ENCODE measurements at regions not wholly inside any gene's neighbourhood (a gene's known extent, or its start where the extent isn't known, plus 50 kb on each side); places are given as distances from the start of the nearest gene placed in this dataset.

DNA sequence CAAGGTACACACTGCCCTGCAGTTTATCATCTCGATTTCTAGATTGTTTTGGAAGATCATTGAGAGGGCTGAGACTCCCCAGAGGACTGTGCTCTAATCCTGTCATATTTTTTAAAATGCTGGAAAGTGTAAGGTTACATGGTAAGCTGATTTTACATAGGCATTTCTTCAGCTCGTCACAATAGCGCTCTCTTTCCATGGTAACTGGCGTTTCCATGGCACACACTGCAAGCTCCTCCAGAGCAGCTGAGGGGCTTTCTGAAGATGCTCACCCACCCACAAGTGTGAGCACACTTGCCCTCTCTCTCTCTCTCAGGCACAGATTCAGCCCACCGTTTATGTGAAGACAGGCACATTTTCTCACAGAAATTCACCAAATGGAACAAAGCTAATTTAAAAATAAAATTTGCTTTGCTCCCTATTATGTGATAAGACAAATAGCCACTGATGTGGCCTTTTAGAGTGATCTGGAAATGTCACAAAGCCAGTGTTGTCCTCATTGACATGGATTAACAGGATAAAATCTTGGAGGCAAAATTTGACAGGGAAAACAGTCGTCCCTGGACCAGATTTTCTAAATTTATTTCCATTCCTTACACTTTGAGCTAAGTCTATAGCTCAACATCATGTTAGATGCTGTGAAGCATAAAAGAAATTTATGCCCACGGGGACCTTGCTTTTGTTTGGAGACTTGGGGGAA, 421.5 kb downstream of the RWDD3 start:
- no peaks in the 10 kb centered on the region for H3K27me3 ChIP-seq (ENCODE audit: control insufficient read depth, extremely low read depth, insufficient read depth, low read length)
- H3K79me2 ChIP-seq (ENCODE audit: control insufficient read depth, insufficient read depth, low read length) = no peaks in the 10 kb centered on the region
- DNase-seq (ENCODE audit: low read depth, low spot score) = no peak
- H3K36me3 ChIP-seq (ENCODE audit: control insufficient read depth in 2 of 2, extremely low read depth in 1 of 2, insufficient read depth in 2 of 2, low read length in 2 of 2) = no peaks in the 10 kb centered on the region
- no peak overlapping the region for H3K9ac ChIP-seq (ENCODE audit: control insufficient read depth, extremely low read depth, insufficient read depth, low read length)
- no peaks in the 10 kb centered on the region for H4K20me1 ChIP-seq (ENCODE audit: control insufficient read depth, extremely low read depth, insufficient read depth, low read length)
- no peaks in the 10 kb centered on the region for H3K9me1 ChIP-seq (ENCODE audit: control insufficient read depth, extremely low read depth, insufficient read depth, low read length)
- no peak for FAIRE-seq
- no peak overlapping the region for H2AFZ ChIP-seq (ENCODE audit: control insufficient read depth, low read length)
- H3K4me3 ChIP-seq (ENCODE audit: control insufficient read depth in 2 of 3, extremely low read depth in 1 of 3, insufficient read depth in 2 of 3, low read depth in 1 of 3, low read length in 3 of 3) = no peak overlapping the region
- no peak overlapping the region for H3K27ac ChIP-seq (ENCODE audit: control insufficient read depth, insufficient read depth, low read length)
- peaks cover 5% of the 10 kb centered on the region for H3K4me1 ChIP-seq (ENCODE audit: control insufficient read depth, extremely low read depth, insufficient read depth, low read length)
- no peak for TF ChIP-seq EZH2 (IDR thresholded peaks at IDR 0.05; ENCODE audit: low read length)
- no peak for TF ChIP-seq CTCF (optimal IDR thresholded peaks at IDR 0.05 in 1 of 3, IDR thresholded peaks at IDR 0.05 in 1 of 3, conservative IDR thresholded peaks at IDR 0.05 in 1 of 3; ENCODE audit: extremely low read depth in 1 of 3, insufficient read depth in 2 of 3, low read length in 3 of 3)
- dilution Hi-C loops (cut with MboI; ENCODE audit: extremely low pct_ligation_motif_present, low sequenced_read_pairs) = no loop called here
- no peaks in the 10 kb centered on the region for H3K9me3 ChIP-seq (ENCODE audit: control insufficient read depth, low read depth, low read length)
- H3K4me2 ChIP-seq (ENCODE audit: control insufficient read depth, extremely low read depth, insufficient read depth, low read depth, low read length) = no peak overlapping the region

GRCh38 chr1:95657248-95657647, 423.2 kb downstream of the RWDD3 start:
- no peaks in the 10 kb centered on the region for H3K9me1 ChIP-seq (ENCODE audit: control insufficient read depth, extremely low read depth, insufficient read depth, low read length)
- H3K27ac ChIP-seq (ENCODE audit: control insufficient read depth, insufficient read depth, low read length) = no peak overlapping the region
- no peak for FAIRE-seq
- no peak overlapping the region for H3K4me2 ChIP-seq (ENCODE audit: control insufficient read depth, extremely low read depth, insufficient read depth, low read depth, low read length)
- no peaks in the 10 kb centered on the region for H3K27me3 ChIP-seq (ENCODE audit: control insufficient read depth, extremely low read depth, insufficient read depth, low read length)
- DNase-seq (ENCODE audit: low read depth, low spot score) = no peak
- no peaks in the 10 kb centered on the region for H3K36me3 ChIP-seq (ENCODE audit: control insufficient read depth in 2 of 2, extremely low read depth in 1 of 2, insufficient read depth in 2 of 2, low read length in 2 of 2)
- no peaks in the 10 kb centered on the region for H3K79me2 ChIP-seq (ENCODE audit: control insufficient read depth, insufficient read depth, low read length)
- no peaks in the 10 kb centered on the region for H3K9me3 ChIP-seq (ENCODE audit: control insufficient read depth, low read depth, low read length)
- H3K9ac ChIP-seq (ENCODE audit: control insufficient read depth, extremely low read depth, insufficient read depth, low read length) = no peak overlapping the region
- TF ChIP-seq CTCF (optimal IDR thresholded peaks at IDR 0.05 in 1 of 3, IDR thresholded peaks at IDR 0.05 in 1 of 3, conservative IDR thresholded peaks at IDR 0.05 in 1 of 3; ENCODE audit: extremely low read depth in 1 of 3, insufficient read depth in 2 of 3, low read length in 3 of 3) = no peak
- no peak for TF ChIP-seq EZH2 (IDR thresholded peaks at IDR 0.05; ENCODE audit: low read length)
- no peaks in the 10 kb centered on the region for H4K20me1 ChIP-seq (ENCODE audit: control insufficient read depth, extremely low read depth, insufficient read depth, low read length)
- H3K4me3 ChIP-seq (ENCODE audit: control insufficient read depth in 2 of 3, extremely low read depth in 1 of 3, insufficient read depth in 2 of 3, low read depth in 1 of 3, low read length in 3 of 3) = no peak overlapping the region
- no peak overlapping the region for H2AFZ ChIP-seq (ENCODE audit: control insufficient read depth, low read length)
- no peaks in the 10 kb centered on the region for H3K4me1 ChIP-seq (ENCODE audit: control insufficient read depth, extremely low read depth, insufficient read depth, low read length)
- dilution Hi-C loops (cut with MboI; ENCODE audit: extremely low pct_ligation_motif_present, low sequenced_read_pairs) = no loop called here

Data from keratinocyte (primary cell).